ENCODE measurements at regions not wholly inside any gene's neighbourhood (a gene's known extent, or its start where the extent isn't known, plus 50 kb on each side); places are given as distances from the start of the nearest gene placed in this dataset.

DNA sequence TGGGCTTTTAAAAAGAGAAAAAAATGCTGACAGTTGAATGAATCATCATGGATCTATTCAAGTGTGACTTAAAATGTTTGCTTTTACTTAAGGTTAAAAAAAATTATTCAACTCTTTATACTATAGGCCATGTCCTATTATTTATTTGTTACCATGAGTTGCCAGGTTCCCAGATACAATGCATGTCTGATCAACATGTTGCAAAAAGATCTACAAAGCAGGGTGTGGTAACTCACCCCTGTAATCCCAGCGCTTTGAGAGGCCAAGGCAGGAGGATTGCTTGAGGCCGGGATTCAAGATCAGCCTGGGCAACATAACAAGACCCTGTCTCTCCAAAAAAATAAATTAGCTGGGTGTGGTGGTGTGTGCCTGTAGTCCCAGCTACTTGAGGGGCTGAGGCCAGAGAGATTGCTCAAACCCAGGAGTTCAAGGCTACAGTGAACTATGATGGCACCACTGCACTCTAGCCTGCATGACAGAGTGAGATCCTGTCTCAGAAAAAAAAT is 460.8 kb downstream of the BCAT1 start:
- Histone ChIP-seq H3K27me3 (ENCODE audit: control insufficient read depth, insufficient read depth, low read length) (no peaks in the 10 kb centered on the region), H3K9me3 (ENCODE audit: control insufficient read depth, insufficient read depth, low read length) (no peaks in the 10 kb centered on the region), H3K9ac (ENCODE audit: low read depth, low read length) (no peak overlapping the region), H3K27ac (ENCODE audit: low read depth, low read length) (no peak overlapping the region), H3K4me1 (ENCODE audit: control insufficient read depth, insufficient read depth, low read length) (0 out of 2 replicates have a peak, but pooled peaks cover 5% of the 10 kb centered on the region), H3K4me3 (ENCODE audit: low read depth, low read length) (no peak overlapping the region), H3K36me3 (ENCODE audit: control insufficient read depth, insufficient read depth, low read length) (no peaks in the 10 kb centered on the region)

DNA sequence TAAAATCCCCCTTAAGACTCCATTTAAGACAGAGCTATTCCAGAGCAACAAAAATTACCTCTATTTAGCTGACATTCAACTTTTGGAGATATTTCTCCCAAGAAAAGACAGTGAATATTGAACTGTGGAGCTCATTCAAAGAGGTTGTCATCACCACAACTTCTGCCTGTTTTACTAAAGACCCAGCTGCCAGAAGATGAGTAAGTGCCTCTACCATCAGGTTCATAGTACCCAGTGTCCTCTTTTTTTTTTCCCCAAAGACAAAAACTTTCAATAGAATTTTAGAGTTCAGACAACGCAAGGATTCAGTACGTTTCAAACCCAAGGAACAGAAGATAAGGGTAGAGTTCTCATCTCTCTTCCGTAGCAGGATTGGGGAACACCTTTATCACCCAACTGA is 461.3 kb downstream of the BCAT1 start:
- H3K4me1 ChIP-seq (ENCODE audit: control insufficient read depth, insufficient read depth, low read length): 0 out of 2 replicates have a peak, but pooled peaks cover 5% of the 10 kb centered on the region
- H3K4me3 ChIP-seq (ENCODE audit: low read depth, low read length): no peak overlapping the region
- H3K27ac ChIP-seq (ENCODE audit: low read depth, low read length): no peak overlapping the region
- H3K27me3 ChIP-seq (ENCODE audit: control insufficient read depth, insufficient read depth, low read length): no peaks in the 10 kb centered on the region
- no peaks in the 10 kb centered on the region for H3K36me3 ChIP-seq (ENCODE audit: control insufficient read depth, insufficient read depth, low read length)
- no peak overlapping the region for H3K9ac ChIP-seq (ENCODE audit: low read depth, low read length)
- H3K9me3 ChIP-seq (ENCODE audit: control insufficient read depth, insufficient read depth, low read length): no peaks in the 10 kb centered on the region

DNA sequence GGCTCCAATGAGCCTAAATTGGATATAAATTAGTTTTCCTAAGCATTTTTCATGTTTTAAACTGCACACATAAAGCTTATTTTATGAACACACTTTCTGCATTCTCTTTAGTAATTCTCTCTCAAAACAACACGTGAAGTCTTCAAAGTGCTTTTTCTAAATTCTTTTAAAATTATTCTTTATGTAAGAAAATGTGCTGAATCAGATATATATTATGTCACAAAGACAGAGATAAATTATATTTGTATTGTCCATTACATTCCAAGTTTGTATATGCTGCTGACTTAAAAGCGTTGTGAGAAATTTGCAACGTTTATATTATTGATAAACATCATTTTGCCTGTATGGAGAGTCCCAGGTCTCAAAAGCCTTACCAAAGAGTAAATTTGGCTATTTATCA is 465.2 kb downstream of the BCAT1 start:
- no peak overlapping the region for H3K27ac ChIP-seq (ENCODE audit: low read depth, low read length)
- no peak overlapping the region for H3K4me3 ChIP-seq (ENCODE audit: low read depth, low read length)
- H3K36me3 ChIP-seq (ENCODE audit: control insufficient read depth, insufficient read depth, low read length): no peaks in the 10 kb centered on the region
- H3K4me1 ChIP-seq (ENCODE audit: control insufficient read depth, insufficient read depth, low read length): peaks cover 11% of the 10 kb centered on the region; the same call in 1 of the 2 replicates
- no peaks in the 10 kb centered on the region for H3K9me3 ChIP-seq (ENCODE audit: control insufficient read depth, insufficient read depth, low read length)
- H3K9ac ChIP-seq (ENCODE audit: low read depth, low read length): no peak overlapping the region
- H3K27me3 ChIP-seq (ENCODE audit: control insufficient read depth, insufficient read depth, low read length): no peaks in the 10 kb centered on the region

DNA sequence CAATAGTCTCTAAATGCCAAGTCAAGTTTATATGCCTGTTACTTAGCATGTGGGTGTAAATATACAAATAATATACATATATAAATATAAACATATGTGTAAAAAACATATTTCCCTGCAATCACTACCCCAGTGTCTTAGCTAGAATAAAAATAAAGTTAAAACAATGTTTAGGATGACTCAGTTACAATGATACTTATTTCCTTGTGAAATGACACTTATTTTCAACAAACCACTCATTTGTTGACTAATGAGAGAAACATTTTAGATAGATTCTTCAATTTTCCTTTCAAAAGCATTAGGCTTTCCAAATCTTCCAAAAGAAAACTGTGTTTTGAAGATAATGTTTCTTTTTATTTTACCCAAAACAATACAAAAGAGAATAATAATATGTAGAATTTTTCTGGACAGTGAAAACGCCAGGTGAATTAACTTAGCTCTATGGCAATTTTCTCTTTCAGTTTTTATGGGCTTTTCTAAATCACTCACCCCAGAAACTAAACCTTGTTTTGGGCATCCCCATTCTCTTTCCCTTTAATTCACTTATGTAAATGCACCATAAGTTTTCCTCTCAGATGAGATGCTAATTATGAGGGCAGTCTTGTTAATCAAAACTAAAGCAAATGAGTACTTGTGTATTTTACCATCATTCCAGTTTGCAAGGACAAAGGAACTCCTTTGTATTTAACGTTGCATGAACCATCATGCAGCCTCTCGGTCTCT is 465.9 kb downstream of the BCAT1 start:
- Histone ChIP-seq H3K4me3 (ENCODE audit: low read depth, low read length) (no peak overlapping the region), H3K9me3 (ENCODE audit: control insufficient read depth, insufficient read depth, low read length) (no peaks in the 10 kb centered on the region), H3K4me1 (ENCODE audit: control insufficient read depth, insufficient read depth, low read length) (peaks cover 13% of the 10 kb centered on the region; the same call in 1 of the 2 replicates), H3K27me3 (ENCODE audit: control insufficient read depth, insufficient read depth, low read length) (no peaks in the 10 kb centered on the region), H3K27ac (ENCODE audit: low read depth, low read length) (no peak overlapping the region), H3K9ac (ENCODE audit: low read depth, low read length) (no peak overlapping the region), H3K36me3 (ENCODE audit: control insufficient read depth, insufficient read depth, low read length) (no peaks in the 10 kb centered on the region)

DNA sequence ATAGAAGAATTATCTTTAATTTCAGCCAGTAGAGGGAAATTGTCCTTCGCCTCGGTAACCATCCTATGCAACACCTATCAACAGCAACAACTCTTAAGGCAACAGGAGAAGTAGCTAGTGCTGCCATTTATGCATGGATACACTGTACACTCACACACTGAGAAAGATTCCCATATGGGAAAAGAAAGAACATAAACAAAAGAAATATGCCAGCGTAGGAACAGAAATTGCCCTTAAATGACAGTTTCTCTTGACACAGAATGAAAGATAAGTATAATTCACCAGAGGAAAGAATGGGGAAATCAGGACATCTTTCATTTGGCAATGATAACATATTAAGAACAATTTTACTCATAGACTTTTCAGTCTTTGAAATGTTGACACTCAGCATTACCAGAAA is 466.9 kb downstream of the BCAT1 start:
- H3K36me3 ChIP-seq (ENCODE audit: control insufficient read depth, insufficient read depth, low read length): no peaks in the 10 kb centered on the region
- H3K4me3 ChIP-seq (ENCODE audit: low read depth, low read length): no peak overlapping the region
- no peak overlapping the region for H3K9ac ChIP-seq (ENCODE audit: low read depth, low read length)
- H3K27me3 ChIP-seq (ENCODE audit: control insufficient read depth, insufficient read depth, low read length): no peaks in the 10 kb centered on the region
- H3K9me3 ChIP-seq (ENCODE audit: control insufficient read depth, insufficient read depth, low read length): no peaks in the 10 kb centered on the region
- peaks cover 13% of the 10 kb centered on the region; the same call in 1 of the 2 replicates for H3K4me1 ChIP-seq (ENCODE audit: control insufficient read depth, insufficient read depth, low read length)
- H3K27ac ChIP-seq (ENCODE audit: low read depth, low read length): no peak overlapping the region

DNA sequence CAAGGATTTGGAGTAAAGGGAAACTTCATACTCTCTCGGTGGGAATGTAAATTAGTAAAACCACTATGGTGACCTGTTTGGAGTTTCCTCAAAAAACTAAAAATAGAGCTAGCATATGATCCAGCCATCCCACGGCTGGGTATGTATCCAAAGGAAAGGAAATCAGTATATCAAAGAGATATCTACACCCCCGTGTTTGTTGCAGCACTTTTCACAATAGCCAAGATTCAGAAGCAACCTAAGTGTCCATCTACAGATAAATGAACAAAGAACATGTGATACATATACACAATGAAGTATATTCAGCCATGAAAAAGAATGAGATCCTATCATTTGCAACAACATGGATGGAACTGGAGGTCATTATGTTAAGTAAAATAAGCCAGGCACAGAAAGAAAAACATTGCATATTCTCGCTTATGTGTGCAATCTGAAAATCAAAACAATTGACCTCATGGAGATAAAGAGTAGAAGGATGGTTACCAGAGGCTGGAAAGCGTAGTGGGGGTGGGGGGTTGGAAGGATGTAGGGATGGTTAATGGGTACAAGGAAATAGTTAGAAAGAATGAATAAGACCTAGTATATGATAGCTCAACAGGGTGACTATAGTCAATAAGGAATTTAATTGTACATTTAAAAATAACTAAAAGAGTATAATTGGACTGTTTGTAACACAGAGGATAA is 468.0 kb downstream of the BCAT1 start:
- H3K36me3 ChIP-seq (ENCODE audit: control insufficient read depth, insufficient read depth, low read length): no peaks in the 10 kb centered on the region
- H3K9ac ChIP-seq (ENCODE audit: low read depth, low read length): no peak overlapping the region
- H3K4me1 ChIP-seq (ENCODE audit: control insufficient read depth, insufficient read depth, low read length): peaks cover 13% of the 10 kb centered on the region; the same call in 1 of the 2 replicates
- no peaks in the 10 kb centered on the region for H3K27me3 ChIP-seq (ENCODE audit: control insufficient read depth, insufficient read depth, low read length)
- H3K9me3 ChIP-seq (ENCODE audit: control insufficient read depth, insufficient read depth, low read length): no peaks in the 10 kb centered on the region
- H3K4me3 ChIP-seq (ENCODE audit: low read depth, low read length): no peak overlapping the region
- H3K27ac ChIP-seq (ENCODE audit: low read depth, low read length): no peak overlapping the region

DNA sequence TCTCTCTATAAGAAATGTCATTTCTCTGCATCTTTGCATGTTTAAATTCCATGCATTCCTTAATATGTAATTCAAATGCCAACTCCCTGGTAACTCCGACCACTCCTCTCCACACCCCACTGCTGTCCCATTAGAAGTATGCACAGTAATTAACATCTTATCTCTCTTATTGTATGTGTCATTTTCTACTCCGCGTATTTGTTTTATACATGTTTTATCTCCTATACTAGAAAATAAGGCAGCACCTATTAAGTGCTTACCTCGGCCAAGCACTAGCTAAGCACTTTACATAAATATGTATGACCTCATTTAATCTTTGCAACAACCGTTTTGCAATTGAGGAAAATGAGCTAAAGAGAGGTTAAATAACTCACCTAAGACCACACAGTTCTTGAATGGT is 469.8 kb downstream of the BCAT1 start:
- H3K9ac ChIP-seq (ENCODE audit: low read depth, low read length): no peak overlapping the region
- H3K9me3 ChIP-seq (ENCODE audit: control insufficient read depth, insufficient read depth, low read length): no peaks in the 10 kb centered on the region
- H3K4me3 ChIP-seq (ENCODE audit: low read depth, low read length): no peak overlapping the region; the same call in 1 of the 2 replicates
- peaks cover 13% of the 10 kb centered on the region; the same call in 1 of the 2 replicates for H3K4me1 ChIP-seq (ENCODE audit: control insufficient read depth, insufficient read depth, low read length)
- H3K27ac ChIP-seq (ENCODE audit: low read depth, low read length): no peak overlapping the region
- no peaks in the 10 kb centered on the region for H3K36me3 ChIP-seq (ENCODE audit: control insufficient read depth, insufficient read depth, low read length)
- no peaks in the 10 kb centered on the region for H3K27me3 ChIP-seq (ENCODE audit: control insufficient read depth, insufficient read depth, low read length)

DNA sequence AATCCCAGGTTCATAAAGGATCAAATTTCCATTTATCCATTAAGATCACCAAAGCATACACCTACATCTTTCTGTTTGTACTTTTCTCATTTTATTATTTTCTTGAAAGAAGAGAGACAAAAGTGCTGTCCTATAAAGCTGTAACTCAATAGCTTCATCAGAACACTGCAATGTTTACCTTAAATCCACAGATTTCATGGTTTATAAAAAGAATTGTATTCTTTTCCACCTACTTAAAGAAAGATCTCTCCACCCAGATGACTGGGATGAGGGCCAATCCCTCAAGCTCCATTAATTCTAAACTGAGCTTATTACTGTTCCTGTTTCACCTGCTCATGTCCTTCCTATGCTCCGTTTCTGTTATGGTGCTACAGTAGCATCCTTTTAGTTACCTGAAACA is 470.6 kb downstream of the BCAT1 start:
- H3K9ac ChIP-seq (ENCODE audit: low read depth, low read length): no peak overlapping the region
- H3K4me3 ChIP-seq (ENCODE audit: low read depth, low read length): no peak overlapping the region
- H3K36me3 ChIP-seq (ENCODE audit: control insufficient read depth, insufficient read depth, low read length): no peaks in the 10 kb centered on the region
- H3K27ac ChIP-seq (ENCODE audit: low read depth, low read length): no peak overlapping the region
- H3K27me3 ChIP-seq (ENCODE audit: control insufficient read depth, insufficient read depth, low read length): no peaks in the 10 kb centered on the region
- H3K4me1 ChIP-seq (ENCODE audit: control insufficient read depth, insufficient read depth, low read length): peaks cover 10% of the 10 kb centered on the region; the same call in 1 of the 2 replicates
- no peaks in the 10 kb centered on the region for H3K9me3 ChIP-seq (ENCODE audit: control insufficient read depth, insufficient read depth, low read length)

DNA sequence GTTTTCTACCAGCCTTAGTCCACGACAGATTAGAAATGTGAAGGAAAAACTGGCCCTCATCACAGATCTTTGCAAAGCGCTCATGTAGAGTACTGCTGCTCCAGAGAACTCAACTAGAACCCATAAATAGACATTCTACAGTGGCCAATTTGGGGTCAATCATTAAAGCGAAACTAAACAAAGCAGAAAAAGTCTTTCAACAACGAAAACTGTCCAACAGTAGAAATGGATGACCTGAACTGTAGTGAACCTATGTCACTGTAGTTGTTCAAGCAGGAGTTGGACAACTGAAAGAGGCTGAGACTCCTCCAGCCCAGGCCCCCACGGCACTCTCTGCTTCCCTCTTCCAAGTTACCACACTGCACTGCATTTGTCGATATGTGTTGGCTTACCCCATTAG is 472.6 kb downstream of the BCAT1 start:
- H3K9ac ChIP-seq (ENCODE audit: low read depth, low read length): no peak overlapping the region
- no peaks in the 10 kb centered on the region for H3K27me3 ChIP-seq (ENCODE audit: control insufficient read depth, insufficient read depth, low read length)
- peaks cover 8% of the 10 kb centered on the region; the same call in 1 of the 2 replicates for H3K4me1 ChIP-seq (ENCODE audit: control insufficient read depth, insufficient read depth, low read length)
- no peak overlapping the region for H3K4me3 ChIP-seq (ENCODE audit: low read depth, low read length)
- H3K36me3 ChIP-seq (ENCODE audit: control insufficient read depth, insufficient read depth, low read length): no peaks in the 10 kb centered on the region
- no peak overlapping the region for H3K27ac ChIP-seq (ENCODE audit: low read depth, low read length)
- H3K9me3 ChIP-seq (ENCODE audit: control insufficient read depth, insufficient read depth, low read length): no peaks in the 10 kb centered on the region

DNA sequence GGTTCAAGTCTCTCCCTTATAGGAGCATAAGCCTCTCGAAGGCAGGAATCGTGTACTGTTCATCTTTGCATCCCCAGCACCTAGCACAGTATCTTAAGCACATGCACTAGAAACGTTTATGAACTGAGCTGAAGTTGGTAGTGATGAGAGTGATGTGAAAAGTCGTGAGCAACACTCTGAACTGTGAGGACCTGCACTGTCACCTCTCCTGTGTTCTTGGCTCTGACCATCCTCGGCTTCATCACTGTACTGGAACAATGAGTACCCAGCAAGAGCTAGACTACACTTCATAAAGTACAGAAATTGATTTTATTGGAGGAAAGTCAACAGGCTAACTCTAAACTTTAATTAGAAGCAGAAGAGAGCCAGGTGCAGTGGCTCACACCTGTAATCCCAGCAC is 473.6 kb downstream of the BCAT1 start:
- Histone ChIP-seq H3K27ac (ENCODE audit: low read depth, low read length) (no peak overlapping the region), H3K9ac (ENCODE audit: low read depth, low read length) (no peak overlapping the region), H3K27me3 (ENCODE audit: control insufficient read depth, insufficient read depth, low read length) (no peaks in the 10 kb centered on the region), H3K36me3 (ENCODE audit: control insufficient read depth, insufficient read depth, low read length) (no peaks in the 10 kb centered on the region), H3K9me3 (ENCODE audit: control insufficient read depth, insufficient read depth, low read length) (no peaks in the 10 kb centered on the region), H3K4me3 (ENCODE audit: low read depth, low read length) (no peak overlapping the region), H3K4me1 (ENCODE audit: control insufficient read depth, insufficient read depth, low read length) (peaks cover 8% of the 10 kb centered on the region; the same call in 1 of the 2 replicates)

DNA sequence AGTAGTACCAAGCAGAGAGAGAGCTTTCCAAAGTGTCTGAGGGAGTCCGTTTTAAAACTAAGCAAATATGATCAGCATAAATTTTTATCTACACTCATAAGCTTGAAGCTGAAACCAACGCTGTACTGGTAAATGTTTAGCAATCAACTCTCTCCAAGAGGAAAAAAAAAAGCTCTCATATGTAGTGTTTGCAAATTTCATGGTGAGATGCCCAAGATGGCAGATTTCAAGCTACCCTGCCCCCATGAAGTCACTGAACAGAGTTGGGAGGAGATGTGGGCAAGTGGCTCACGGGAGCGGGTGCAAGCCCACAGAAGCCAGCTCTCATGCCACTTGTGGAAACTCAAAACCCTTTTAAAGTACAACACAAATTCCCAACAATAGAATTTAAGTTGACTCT is 475.8 kb downstream of the BCAT1 start:
- H3K9ac ChIP-seq (ENCODE audit: low read depth, low read length): no peak overlapping the region
- no peaks in the 10 kb centered on the region for H3K36me3 ChIP-seq (ENCODE audit: control insufficient read depth, insufficient read depth, low read length)
- H3K27ac ChIP-seq (ENCODE audit: low read depth, low read length): no peak overlapping the region

More for the DNA sequence above, 475.8 kb downstream of the BCAT1 start:
- no peaks in the 10 kb centered on the region for H3K9me3 ChIP-seq (ENCODE audit: control insufficient read depth, insufficient read depth, low read length)
- no peaks in the 10 kb centered on the region for H3K4me1 ChIP-seq (ENCODE audit: control insufficient read depth, insufficient read depth, low read length)
- H3K4me3 ChIP-seq (ENCODE audit: low read depth, low read length): no peak overlapping the region
- no peaks in the 10 kb centered on the region for H3K27me3 ChIP-seq (ENCODE audit: control insufficient read depth, insufficient read depth, low read length)

Data from HUES48 (cell line).